ELF-1 (cell line): ENCODE measurements at regions not wholly inside any gene's neighbourhood (a gene's known extent, or its start where the extent isn't known, plus 50 kb on each side); places are given as distances from the start of the nearest gene placed in this dataset.
"Not testable (repeated sequence)": the region's sequence is repeated elsewhere in the genome, so short reads cannot be mapped to it uniquely, and the experiment has no call there.

Experiments used
- DNase-seq: peaks from one replicate; pipeline ENCODE4 v3.0.0-alpha.2; 2016; ENCODE audit warnings: low read depth, low spot score

DNA sequence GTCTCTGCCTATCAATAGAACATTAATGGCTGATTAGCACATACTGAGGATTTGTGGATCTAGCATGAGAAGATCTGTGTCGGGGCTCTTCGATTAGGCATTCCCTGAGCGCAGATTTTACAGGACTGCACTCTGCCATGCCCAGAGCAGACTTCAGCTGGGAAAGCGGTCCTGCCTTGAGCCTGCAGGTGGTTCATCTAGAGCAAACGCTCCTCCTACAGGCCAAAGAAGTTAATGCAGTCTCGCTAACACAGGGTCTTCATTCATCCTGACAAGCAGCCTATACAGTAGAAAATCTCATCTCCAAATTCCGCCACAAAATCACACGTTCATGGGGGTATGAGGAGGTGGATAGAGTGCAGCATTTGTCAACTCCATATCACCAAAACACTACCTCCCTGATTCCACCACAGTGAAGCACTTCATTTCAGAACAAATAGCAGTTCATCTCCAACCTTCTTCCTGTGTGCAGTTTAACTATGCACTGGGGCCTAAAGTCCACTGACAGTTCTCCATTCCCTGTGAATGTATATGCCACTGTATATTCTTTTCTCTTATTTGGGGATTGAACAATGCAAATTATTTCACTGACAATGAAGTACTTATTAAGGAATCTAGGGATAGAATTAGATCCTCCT, 405.8 kb downstream of the IGSF11 start:
- DNase-seq: peak; percentile 87

DNA sequence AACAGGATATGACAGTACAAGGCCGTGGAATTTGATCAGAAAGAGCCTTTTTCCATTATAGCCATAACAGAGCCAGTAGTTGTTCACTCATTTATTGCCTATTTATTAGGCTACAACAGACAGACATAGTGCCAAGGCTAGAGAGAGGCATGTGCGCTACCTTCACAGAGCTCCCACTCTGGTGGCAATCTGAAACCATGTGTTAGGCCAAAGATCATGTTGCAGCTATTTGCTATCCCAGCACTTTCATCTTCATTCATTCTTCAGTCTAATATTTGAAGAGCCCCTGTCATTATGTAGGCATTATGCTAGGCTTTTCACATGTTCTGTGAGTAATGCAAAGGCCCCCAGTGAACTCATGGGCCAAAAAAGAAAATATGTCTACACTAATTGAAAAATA, 404.8 kb downstream of the IGSF11 start:
- no peak for DNase-seq

DNA sequence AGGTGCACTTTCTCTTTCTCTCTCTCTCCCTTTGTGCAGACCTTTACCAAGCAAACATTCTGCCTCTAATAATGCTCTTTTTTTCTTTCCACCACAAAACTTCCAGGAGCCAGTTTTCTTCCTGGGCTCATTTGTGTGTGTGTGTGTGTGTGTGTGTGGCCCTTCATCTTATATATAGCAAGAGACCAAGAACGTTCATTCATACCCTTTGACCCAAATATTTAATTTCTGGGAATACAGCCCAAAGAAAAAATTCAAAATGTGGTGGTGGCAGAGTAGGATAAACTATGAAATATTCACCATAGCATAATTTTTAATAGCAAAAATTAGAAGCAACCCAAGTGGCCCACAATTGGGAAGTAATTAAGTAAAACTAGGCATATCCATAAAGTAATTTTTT, 398.9 kb downstream of the IGSF11 start:
- DNase-seq: no peak

DNA sequence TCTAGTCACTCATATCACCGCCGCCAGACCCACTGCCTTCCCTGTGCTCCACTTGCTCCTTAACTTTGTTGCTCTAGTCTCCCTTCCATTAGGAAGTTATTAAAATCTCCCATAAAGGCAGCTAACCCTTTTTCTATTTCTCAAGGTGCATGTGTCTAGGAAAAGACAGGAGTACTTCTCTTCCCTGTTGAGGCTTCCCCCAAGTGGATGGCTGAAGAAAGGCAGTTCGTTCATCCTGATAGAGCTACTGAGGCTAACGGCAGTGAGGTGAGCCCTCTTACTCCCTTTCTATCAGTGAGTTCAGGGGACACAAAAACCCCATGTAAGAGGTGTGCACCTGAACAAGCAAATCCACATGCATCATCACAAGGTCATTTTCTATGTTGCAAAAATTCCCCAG, 397.8 kb downstream of the IGSF11 start:
- no peak for DNase-seq

DNA sequence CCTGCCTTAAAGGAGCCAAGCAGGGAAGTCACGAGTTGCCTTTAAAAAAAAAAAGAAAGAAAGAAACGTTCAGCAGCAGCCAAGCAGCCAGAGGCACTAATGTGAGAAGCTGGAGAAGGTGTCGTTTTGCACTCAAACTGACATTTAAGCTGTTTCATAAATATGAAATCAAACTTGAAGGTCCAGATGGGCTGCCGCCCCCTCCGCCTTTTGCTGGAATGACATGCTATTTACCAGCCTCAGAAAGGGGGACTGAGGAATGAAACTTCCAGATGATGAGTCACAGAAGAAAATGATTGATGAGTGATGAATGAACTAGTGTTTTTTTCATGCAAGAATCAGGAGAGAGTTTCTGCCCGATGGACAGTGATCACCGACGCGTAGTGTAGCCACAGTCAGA, 396.8 kb downstream of the IGSF11 start:
- no peak for DNase-seq

DNA sequence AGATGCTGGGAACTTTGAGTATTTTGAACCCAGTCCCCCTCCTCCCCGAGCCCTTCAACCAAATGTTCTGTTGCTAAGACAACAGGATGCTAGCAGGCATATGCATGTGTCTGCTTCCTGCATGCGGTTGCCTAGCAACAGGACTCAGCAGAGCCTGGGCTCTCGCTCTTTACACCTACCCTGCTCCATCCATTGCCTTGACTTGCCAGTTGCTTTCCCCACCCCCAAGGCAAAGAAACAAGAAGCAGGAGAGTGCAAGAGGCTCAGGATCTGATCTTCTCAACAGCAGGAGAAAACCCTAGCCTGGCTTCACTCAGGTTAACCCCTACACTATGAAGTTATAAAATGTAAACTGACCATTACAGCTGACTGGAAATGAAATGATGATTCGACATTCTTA, 393.0 kb downstream of the IGSF11 start:
- DNase-seq: peak; percentile 47

DNA sequence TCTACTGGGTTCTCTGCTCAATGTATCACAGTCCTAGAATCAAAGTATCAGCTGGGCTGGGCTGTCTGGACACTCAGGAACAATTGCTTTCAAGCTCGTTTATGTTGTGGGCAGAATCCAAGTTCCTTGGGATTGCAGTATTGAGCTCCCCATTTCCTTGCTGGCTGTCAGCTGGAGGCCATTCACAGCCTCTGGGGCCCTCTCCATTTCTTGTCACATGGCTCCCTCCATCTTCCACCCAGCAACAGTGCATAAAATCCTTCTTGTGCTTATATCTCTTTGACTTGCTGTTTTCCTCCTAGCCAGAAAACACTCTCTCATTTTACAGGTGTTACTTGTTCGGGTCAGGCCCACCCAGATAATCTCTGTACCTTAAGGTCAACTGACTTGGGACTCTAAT, 363.5 kb downstream of the IGSF11 start:
- no peak for DNase-seq

DNA sequence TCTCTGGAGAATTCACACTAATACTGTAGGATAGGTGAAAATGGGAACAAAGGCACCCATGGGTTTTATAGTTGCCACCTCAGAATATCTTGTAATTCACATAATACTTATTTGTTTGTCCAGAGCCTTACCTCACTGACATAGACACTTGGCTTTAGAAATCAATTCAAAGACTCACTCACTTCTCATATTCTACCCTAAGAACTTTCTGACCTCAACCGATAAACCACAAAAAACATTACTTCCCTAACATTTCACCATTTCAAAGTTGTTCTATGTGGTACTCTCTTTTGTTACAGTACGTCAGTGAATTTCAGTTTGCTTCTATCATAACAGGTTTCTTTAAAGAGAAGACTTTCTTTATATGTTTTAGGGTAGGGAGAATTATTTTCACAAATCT, 359.3 kb downstream of the IGSF11 start:
- DNase-seq: no peak

DNA sequence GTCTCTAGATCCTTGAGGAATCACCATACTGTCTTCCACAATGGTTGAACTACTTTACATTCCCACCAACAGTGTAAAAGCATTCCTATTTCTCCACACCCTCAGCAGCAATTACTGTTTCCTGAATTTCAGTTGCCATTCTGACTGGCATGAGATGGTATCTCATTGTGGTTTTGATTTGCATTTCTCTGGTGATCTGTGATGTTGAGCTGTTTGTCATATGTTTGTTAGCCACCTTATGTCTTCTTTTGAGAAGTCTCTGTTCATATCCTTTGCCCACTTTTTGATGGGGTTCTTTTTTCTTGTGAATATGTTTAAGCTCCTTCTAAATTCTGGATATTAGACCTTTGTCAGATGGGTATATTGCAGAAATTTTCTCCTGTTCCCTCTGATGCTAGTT, 356.0 kb downstream of the IGSF11 start:
- not testable (repeated sequence) for DNase-seq

DNA sequence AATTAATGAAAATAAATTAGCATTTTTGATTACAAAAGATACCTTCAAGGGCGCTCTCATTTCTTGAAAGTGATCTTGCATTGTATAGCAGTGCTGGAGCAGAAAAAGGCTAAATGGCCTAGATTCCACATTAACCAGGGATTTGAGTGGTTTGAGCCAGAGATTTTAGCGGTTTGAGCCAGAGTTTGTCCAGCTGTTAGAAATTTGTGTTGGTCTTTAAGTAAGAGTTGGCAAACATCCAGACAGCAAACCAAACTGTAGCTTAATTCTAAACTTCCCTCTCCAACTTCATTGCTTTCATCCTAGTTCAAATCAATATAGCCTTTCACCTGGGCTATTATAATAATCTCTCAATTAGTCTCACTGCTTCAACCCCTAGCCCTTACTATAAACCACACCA, 351.7 kb downstream of the IGSF11 start:
- no peak for DNase-seq

DNA sequence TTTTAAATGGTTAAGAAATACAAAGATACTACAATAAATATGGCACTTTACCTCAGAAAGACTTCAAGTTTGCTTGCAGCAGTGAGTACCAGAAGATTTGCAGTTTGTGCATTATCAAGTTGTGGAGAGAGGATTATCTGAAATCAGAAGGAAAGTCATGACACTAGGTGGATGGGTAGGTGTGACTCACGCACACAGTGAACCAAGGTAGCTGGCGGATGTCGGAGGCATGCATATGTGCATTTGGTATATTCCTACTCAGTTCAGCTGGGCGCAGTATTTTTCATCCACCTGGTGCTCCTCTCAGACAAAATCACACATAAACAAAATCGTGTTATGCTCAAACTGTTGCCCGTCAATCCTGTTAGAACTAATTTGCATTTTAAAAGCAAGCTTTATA, 351.0 kb downstream of the IGSF11 start:
- no peak for DNase-seq

DNA sequence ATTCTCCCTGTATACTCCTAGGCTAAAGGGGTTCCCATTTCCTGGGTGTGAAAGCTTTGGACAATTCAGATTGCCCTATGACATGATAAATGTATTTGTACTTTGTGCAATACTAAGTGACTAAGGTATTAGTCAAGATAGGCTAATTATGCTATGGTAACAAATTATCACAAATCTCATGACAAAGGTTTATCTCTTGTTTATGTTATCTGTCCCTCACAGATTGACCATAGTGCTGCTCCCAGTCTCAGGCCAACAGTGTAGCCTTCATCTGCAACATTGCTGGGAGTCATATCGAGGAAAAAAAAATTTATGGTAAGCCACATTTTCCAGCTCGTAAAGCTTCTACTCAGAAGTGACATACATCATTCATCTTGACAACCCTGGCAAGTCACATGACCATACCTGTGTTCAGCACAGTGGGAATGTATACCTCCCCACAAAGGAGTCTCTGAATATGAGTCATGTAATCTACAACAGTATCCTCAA, 346.2 kb downstream of the IGSF11 start:
- no peak for DNase-seq

DNA sequence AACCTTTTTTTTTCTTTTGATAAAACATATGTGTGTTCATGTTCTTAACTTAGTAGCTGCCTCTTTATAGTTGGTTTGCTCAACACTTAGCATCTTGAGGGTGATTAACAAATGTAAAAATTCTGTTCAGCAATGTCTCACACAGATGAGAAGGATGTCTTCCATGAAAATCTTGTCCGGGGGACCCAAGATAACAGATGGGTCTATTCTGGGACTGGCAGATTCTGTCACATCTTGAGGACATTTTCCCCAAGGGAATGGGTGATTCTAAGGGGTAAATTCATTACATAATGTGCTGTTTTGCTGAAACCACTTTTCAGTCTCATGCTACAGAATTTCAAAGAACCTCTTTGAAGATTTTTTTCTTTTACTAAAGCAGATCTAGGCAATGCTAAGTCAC, 342.2 kb downstream of the IGSF11 start:
- no peak for DNase-seq

DNA sequence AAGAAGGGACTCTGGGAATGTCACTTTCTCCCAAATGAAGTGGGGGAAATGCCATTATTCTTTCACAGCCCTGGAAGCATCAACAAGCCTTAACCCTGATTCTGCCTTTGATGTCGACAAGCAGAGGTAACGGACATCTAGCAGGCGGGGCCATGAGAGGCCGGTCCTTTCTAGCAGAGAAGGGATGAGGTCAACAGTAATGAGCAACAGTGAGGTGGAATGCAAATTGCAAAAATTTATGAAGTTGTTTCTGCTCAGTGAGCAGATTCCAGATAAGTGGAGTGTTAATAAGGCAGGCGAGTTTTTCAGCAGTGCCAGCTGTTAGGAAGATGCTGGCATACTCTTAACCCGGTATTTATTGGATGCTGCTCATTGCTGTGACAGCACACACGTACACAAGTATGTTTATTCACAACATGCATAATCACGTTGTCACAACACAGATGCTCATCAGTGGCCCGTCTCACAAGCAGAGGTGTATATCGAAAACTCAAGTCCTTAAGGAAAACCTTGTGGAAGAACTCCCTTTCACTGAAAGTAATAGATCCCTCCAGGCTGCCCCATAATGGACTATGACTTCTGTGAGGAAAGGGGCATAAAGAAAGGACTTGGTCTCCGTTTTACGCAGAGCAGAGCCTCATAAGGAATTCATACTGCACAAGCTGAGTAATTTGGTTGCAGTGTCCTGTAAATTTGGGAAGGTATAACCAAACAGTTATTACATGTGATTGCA, 329.0 kb downstream of the IGSF11 start:
- DNase-seq: no peak

DNA sequence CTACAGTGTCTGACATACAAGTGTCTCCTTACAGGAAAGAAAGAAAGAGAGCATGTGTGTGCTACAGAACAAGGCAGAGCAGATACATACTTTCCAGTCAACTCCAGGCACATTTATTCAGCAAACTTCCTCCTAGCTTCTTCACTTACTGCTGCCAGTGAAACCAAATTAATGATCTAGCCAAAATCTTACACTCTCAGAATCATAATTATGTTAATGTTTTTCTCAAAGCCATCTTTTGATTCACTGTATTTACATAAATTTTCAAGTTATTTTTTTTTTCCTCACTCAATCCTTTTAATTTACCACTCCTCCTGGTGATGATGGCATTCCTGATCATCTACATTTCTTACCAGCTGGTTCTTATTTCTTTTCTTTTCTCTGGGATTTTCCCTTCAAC, 326.7 kb downstream of the IGSF11 start:
- no peak for DNase-seq

DNA sequence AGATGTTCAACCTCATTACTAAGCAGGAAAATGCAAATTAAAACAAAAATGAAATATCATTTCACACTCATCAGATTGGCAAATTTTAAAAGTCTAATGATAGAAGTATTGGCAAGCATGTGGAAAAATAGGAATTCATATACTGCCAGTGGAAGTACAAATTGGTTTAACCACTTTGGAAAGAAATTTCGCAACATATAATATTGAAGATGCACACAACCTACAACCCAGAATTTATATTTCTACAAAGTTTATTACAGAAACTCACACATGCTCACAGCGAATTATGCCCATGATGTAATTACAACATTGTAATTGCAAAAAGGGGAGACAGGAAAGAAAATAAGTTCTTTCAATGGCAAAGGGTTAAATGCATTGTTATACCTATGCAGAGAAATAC, 324.1 kb downstream of the IGSF11 start:
- no peak for DNase-seq

DNA sequence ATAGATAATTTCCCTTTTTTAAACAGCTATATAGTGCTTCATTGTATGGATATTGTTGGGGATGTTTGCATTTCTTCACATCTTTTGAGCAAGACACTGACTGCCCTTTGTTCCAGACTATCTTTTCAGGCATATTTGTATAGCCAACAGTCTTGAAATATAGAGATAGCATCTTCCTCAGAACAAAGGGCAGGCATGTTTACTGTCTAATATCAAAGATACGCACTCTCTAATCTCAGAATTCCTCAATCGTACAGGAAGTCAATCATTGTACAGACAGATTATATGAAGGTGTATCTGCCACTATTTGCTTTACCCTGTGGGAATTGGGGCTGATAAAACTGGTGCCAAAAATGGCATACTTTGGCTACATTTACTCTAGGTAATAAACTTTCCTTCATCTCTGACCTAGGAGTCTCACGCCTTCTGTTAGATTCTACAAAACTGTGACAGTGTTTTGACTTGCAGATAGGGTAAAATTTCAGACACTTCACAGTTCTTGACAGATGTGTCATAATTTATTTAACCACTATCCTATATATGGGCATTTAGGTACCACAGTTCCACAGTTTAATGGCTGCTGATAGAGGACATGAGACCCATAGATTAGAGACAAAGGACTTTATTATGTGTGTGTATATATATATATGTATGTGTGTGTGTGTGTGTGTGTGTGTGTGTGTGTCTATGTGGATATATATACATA, 321.0 kb downstream of the IGSF11 start:
- DNase-seq: no peak

DNA sequence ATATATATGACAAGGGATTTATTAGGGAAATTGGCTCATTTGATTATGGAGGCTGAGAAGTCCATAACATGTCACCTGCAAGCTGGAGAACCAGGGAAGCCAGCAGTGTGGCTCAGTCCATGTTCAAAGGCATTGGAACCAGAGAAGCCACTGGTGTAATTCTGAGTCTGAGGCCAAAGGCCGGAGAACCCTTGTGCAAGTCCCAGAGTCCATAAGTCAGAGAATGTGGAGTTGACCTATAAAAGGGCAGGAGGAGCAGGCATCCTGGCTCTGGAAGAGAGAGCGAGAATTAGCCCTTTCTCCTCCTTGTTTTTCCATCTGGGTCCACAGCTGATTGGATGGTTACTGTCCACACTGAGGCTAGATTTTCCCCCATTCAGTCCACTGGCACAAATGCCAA, 319.8 kb downstream of the IGSF11 start:
- DNase-seq: no peak

DNA sequence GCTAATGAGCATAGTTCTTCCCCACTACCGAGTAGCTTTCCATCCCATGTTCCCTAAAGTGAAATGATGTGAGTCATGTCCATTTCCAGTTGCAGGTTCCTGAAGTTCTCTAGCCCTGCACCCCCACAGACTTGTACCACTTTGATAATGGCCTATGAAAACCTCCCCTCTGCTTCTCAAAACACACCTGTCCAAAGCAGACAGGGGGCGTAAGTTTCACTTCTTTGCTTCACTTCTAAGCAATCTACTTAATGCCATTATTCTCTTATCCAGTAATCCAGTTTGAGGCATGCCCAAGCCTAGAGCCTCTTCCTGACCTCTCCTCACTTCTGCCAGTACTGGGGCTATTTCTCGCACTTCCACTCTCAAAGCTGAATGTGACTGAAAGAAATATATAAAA, 305.1 kb downstream of the IGSF11 start:
- DNase-seq: no peak

DNA sequence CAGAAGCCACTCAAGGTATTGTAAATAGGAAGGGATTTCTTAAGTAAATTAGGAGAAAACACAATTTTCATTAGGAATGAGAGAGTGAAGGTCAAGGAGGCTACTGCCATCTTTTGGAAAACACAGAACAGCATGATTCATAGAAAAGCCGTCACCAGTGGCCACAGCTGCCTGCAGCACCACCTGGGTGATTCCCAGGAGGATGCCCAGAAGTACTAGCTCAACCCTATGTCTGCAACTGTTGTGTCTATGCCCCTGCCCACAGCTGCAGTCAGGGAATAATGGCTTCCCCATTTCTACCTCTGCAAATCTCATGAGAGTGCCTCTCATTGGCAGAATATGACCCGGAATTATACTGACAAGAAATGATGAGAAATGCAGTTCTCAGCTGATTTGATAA, 300.0 kb downstream of the IGSF11 start:
- DNase-seq: no peak

DNA sequence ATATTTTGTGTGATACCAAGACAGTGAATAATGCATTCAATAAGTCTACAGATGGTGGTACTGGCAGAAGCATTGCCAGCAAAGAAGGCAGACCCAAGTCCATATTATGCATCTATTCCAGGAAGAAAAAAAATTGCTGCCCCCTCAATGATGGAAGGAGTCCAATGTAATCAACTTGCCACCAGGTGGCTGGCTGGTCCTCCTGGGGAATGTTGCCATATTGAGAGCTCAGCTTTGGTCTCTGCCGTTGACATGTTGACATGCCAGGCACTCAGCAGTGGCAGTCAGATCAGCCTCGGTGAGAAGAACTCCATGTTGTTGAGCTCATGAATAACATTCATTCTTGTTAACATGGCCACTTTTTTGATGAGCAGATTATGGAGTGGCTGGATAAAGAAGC, 298.5 kb downstream of the IGSF11 start:
- DNase-seq: no peak

DNA sequence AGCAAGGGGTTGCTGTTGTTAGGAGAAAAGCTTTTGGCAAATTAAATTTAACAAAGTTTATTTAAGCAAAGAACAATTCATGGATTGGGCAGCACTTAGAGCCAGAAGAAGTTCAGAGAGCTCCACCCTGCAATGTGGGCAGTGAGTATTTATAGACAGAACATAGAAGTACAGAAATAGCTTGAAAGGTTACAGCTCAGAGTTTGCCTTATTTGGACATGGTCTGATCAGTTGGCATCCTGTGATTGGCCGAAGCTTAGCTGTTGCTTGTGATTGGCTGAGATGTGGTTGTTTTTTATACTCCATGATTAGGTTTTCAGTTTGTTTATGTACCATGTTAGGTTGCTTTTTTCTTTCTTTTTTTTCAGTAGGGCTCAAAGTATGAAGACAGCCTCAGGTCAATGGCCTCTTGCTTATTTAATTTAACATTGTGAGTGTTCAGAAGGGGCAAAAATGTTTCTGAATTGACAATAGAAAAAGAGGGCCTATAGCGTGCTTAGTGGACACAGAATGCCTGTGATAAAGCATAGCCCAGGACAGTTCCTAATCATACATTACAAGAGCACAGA, 293.8 kb downstream of the IGSF11 start:
- DNase-seq: no peak

DNA sequence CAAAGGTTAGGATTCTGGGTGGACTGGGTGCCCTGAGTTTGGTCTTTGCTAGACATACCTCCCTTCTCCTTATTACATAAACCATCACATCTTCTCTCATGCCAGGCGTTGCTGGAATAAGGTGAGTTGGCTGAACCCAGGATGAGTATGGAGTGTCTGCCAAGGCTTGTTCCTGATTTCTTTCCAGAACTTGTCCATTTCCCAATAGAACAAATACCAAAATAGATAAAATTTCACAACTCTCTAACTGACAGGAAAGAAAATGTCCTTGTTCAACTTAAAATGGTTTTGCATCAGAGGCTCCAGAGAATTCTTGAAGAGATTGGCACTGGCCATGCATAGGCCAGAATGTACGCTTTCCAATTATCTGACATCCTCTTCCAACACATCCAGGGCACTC, 291.9 kb downstream of the IGSF11 start:
- no peak for DNase-seq
